ENCODE measurements at regions not wholly inside any gene's neighbourhood (a gene's known extent, or its start where the extent isn't known, plus 50 kb on each side); places are given as distances from the start of the nearest gene placed in this dataset.

DNA sequence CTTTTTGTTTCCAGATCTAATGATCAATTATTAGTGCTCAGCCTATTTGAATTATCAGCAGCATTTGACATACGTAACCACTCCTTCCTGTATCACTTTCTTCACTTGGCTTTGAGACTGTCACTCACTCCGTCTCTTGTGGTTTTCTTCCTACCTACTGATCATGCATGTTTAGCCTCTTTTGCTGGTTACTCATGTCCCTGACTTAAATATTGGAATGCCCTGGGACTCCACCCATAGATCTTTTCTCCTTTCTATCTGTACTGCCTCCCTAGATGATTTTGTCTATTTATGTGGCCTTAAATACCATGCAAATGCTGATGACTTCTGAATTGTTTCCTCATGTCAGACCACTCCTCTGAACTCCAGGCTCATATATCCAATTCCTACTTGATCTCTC is 57.7 kb upstream of the PDE4B start:
- DNase-seq, result peak in 1 of 2 donors; percentile 51
- no peak overlapping the region for H3K4me2 ChIP-seq (ENCODE audit: low read length)
- H3K36me3 ChIP-seq (ENCODE audit: control insufficient read depth in 1 of 2, insufficient read depth in 2 of 2, low read length in 2 of 2), result no peaks in the 10 kb centered on the region
- no peak overlapping the region for H3K4me3 ChIP-seq (ENCODE audit: low read depth, low read length)
- no peak overlapping the region for H3K4ac ChIP-seq (ENCODE audit: low read depth, low read length)
- H2AFZ ChIP-seq (ENCODE audit: insufficient read depth, low read length, poor library complexity), result no peak overlapping the region
- no peak overlapping the region for H3K9ac ChIP-seq (ENCODE audit: low read length)
- H3K14ac ChIP-seq (ENCODE audit: low read length), result no peak overlapping the region
- no peak overlapping the region for H4K91ac ChIP-seq (ENCODE audit: low read depth, low read length)
- H3K27ac ChIP-seq (ENCODE audit: low read depth, low read length), result no peak overlapping the region
- no peak overlapping the region for H2BK5ac ChIP-seq (ENCODE audit: low read depth, low read length, poor library complexity)
- H4K8ac ChIP-seq (ENCODE audit: low read depth, low read length), result no peak overlapping the region
- no peak overlapping the region for H2BK120ac ChIP-seq (ENCODE audit: insufficient read depth, low read length, poor library complexity)
- no peaks in the 10 kb centered on the region for H3K4me1 ChIP-seq (ENCODE audit: control insufficient read depth in 1 of 2, insufficient read depth in 2 of 2, low read length in 2 of 2)
- H3K79me2 ChIP-seq (ENCODE audit: control insufficient read depth, insufficient read depth, low read length, poor library complexity), result no peaks in the 10 kb centered on the region
- H3K23ac ChIP-seq (ENCODE audit: low read length), result no peak overlapping the region
- no peak overlapping the region for H4K12ac ChIP-seq (ENCODE audit: low read depth, low read length)
- no CpG with 5 or more reads among the region's 2 CpGs for WGBS (ENCODE audit: extremely low coverage, insufficient coverage, insufficient read length)
- H3K79me1 ChIP-seq (ENCODE audit: low read length), result no peaks in the 10 kb centered on the region
- no peaks in the 10 kb centered on the region for H3K27me3 ChIP-seq (ENCODE audit: insufficient read depth, low read length)
- no peaks in the 10 kb centered on the region for H3K9me3 ChIP-seq (ENCODE audit: insufficient read depth, low read depth, low read length)
- H3K18ac ChIP-seq (ENCODE audit: low read length), result no peak overlapping the region
- no peak overlapping the region for H2AK5ac ChIP-seq (ENCODE audit: low read length)
- no peak overlapping the region for H2BK12ac ChIP-seq (ENCODE audit: low read length)

DNA sequence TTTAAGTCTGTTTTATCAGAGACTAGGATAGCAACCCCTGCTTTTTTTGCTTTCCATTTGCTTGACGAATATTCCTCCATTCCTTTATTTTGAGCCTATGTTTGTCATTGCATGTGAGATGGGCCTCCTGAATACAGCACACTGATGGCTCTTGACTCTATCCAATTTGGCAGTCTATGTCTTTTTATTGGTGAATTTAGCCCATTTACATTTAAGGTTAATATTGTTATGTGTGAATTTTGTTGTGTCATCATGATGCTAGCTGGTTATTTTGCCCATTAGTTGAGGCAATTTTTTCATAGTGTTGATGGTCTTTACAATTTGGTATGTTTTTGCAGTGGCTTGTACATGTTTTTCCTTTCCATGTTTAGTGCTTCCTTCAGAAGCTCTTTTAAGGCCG is 50.7 kb upstream of the PDE4B start:
- H4K91ac ChIP-seq (ENCODE audit: low read depth, low read length), result no peak overlapping the region
- H3K79me2 ChIP-seq (ENCODE audit: control insufficient read depth, insufficient read depth, low read length, poor library complexity), result no peaks in the 10 kb centered on the region
- H2BK5ac ChIP-seq (ENCODE audit: low read depth, low read length, poor library complexity), result no peak overlapping the region
- no peaks in the 10 kb centered on the region for H3K27me3 ChIP-seq (ENCODE audit: insufficient read depth, low read length)
- no peaks in the 10 kb centered on the region for H3K36me3 ChIP-seq (ENCODE audit: control insufficient read depth in 1 of 2, insufficient read depth in 2 of 2, low read length in 2 of 2)
- WGBS (ENCODE audit: extremely low coverage, insufficient coverage, insufficient read length), result no CpG with 5 or more reads among the region's 2 CpGs
- no peak overlapping the region for H4K12ac ChIP-seq (ENCODE audit: low read depth, low read length)
- H3K23ac ChIP-seq (ENCODE audit: low read length), result no peak overlapping the region
- no peak overlapping the region for H3K27ac ChIP-seq (ENCODE audit: low read depth, low read length)
- no peak overlapping the region for H3K9ac ChIP-seq (ENCODE audit: low read length)
- H4K8ac ChIP-seq (ENCODE audit: low read depth, low read length), result no peak overlapping the region
- H2BK120ac ChIP-seq (ENCODE audit: insufficient read depth, low read length, poor library complexity), result no peak overlapping the region
- no peak overlapping the region for H3K4ac ChIP-seq (ENCODE audit: low read depth, low read length)
- H3K79me1 ChIP-seq (ENCODE audit: low read length), result no peaks in the 10 kb centered on the region
- H3K18ac ChIP-seq (ENCODE audit: low read length), result no peak overlapping the region
- no peak overlapping the region for H2AK5ac ChIP-seq (ENCODE audit: low read length)
- H3K9me3 ChIP-seq (ENCODE audit: insufficient read depth, low read depth, low read length), result peaks cover 20% of the 10 kb centered on the region
- H3K4me3 ChIP-seq (ENCODE audit: low read depth, low read length), result no peak overlapping the region
- no peak overlapping the region for H3K4me2 ChIP-seq (ENCODE audit: low read length)
- no peak for DNase-seq
- H3K14ac ChIP-seq (ENCODE audit: low read length), result no peak overlapping the region
- H2AFZ ChIP-seq (ENCODE audit: insufficient read depth, low read length, poor library complexity), result no peak overlapping the region
- H2BK12ac ChIP-seq (ENCODE audit: low read length), result no peak overlapping the region
- no peaks in the 10 kb centered on the region for H3K4me1 ChIP-seq (ENCODE audit: control insufficient read depth in 1 of 2, insufficient read depth in 2 of 2, low read length in 2 of 2)
